ENCODE measurements at regions not wholly inside any gene's neighbourhood (a gene's known extent, or its start where the extent isn't known, plus 50 kb on each side); places are given as distances from the start of the nearest gene placed in this dataset.
"Not testable (repeated sequence)": the region's sequence is repeated elsewhere in the genome, so short reads cannot be mapped to it uniquely, and the experiment has no call there.

- H3K4me3 ChIP-seq (ENCODE audit: low read depth, low read length); in situ Hi-C loops (cut with HindIII; ENCODE audit: low sequenced_read_pairs); DNase-seq (ENCODE audit: low read depth, low spot score): not testable (repeated sequence)
Measured at GRCh38 chr21:32823296-32823695, 51.7 kb upstream of the PAXBP1 start.

GRCh38 chr21:32824950-32825349 lies 53.4 kb upstream of the PAXBP1 start:
- no peak for DNase-seq (ENCODE audit: low read depth, low spot score)
- in situ Hi-C loops (cut with HindIII; ENCODE audit: low sequenced_read_pairs) = no loop called here
- H3K4me3 ChIP-seq (ENCODE audit: low read depth, low read length) = no peak overlapping the region
- TF ChIP-seq CTCF (IDR thresholded peaks at IDR 0.05; ENCODE audit: low read depth, low read length) = no peak

GRCh38 chr21:32826329-32827167 lies 55.0 kb upstream of the PAXBP1 start:
- no peak overlapping the region for H3K4me3 ChIP-seq (ENCODE audit: low read depth, low read length)
- TF ChIP-seq CTCF (IDR thresholded peaks at IDR 0.05; ENCODE audit: low read depth, low read length) = peak; percentile 62
- in situ Hi-C loops (cut with HindIII; ENCODE audit: low sequenced_read_pairs) = no loop called here
- DNase-seq (ENCODE audit: low read depth, low spot score) = peak; percentile 55

- in situ Hi-C loops (cut with HindIII; ENCODE audit: low sequenced_read_pairs) = no loop called here
- H3K4me3 ChIP-seq (ENCODE audit: low read depth, low read length) = no peak overlapping the region
- no peak for DNase-seq (ENCODE audit: low read depth, low spot score)
- TF ChIP-seq CTCF (IDR thresholded peaks at IDR 0.05; ENCODE audit: low read depth, low read length) = no peak
Measured at GRCh38 chr21:32828908-32829307, 57.4 kb upstream of the PAXBP1 start.

GRCh38 chr21:32829504-32829903 lies 57.9 kb upstream of the PAXBP1 start:
- in situ Hi-C loops (cut with HindIII; ENCODE audit: low sequenced_read_pairs) = no loop called here
- no peak for DNase-seq (ENCODE audit: low read depth, low spot score)
- H3K4me3 ChIP-seq (ENCODE audit: low read depth, low read length) = no peak overlapping the region
- no peak for TF ChIP-seq CTCF (IDR thresholded peaks at IDR 0.05; ENCODE audit: low read depth, low read length)

- DNase-seq (ENCODE audit: low read depth, low spot score); in situ Hi-C loops (cut with HindIII; ENCODE audit: low sequenced_read_pairs); H3K4me3 ChIP-seq (ENCODE audit: low read depth, low read length): not testable (repeated sequence)
Measured at GRCh38 chr21:32831779-32832178, 60.2 kb upstream of the PAXBP1 start.

- no peak overlapping the region for H3K4me3 ChIP-seq (ENCODE audit: low read depth, low read length)
- DNase-seq (ENCODE audit: low read depth, low spot score) = no peak
- no peak for TF ChIP-seq CTCF (IDR thresholded peaks at IDR 0.05; ENCODE audit: low read depth, low read length)
- in situ Hi-C loops (cut with HindIII; ENCODE audit: low sequenced_read_pairs) = no loop called here
Measured at GRCh38 chr21:32834211-32834915, 62.8 kb upstream of the PAXBP1 start.
